Stimulated activated CD4-positive, alpha-beta T cell treated with anti-CD3 and anti-CD28 coated beads, Interleukin-1b, Interleukin-23, amount 100 ng/mL, for 4 hours (primary cell): ENCODE measurements at regions not wholly inside any gene's neighbourhood (a gene's known extent, or its start where the extent isn't known, plus 50 kb on each side); places are given as distances from the start of the nearest gene placed in this dataset.

Source experiments
- DNase-seq, 2 donors: peaks; one replicate each; pipeline ENCODE4 v3.0.0-alpha.2; 2020; ENCODE audit warnings: low read depth in 2 of 2

GRCh38 chr4:152235718-152236117, 300.2 kb downstream of the FBXW7 start:
- DNase-seq, result no peak

GRCh38 chr4:152234571-152234970, 301.3 kb downstream of the FBXW7 start:
- DNase-seq, result no peak

GRCh38 chr4:152232271-152232670, 303.6 kb downstream of the FBXW7 start:
- DNase-seq, result no peak

- no peak for DNase-seq
Measured at GRCh38 chr4:152229782-152230289, 306.1 kb downstream of the FBXW7 start.

GRCh38 chr4:152225680-152226079, 310.2 kb downstream of the FBXW7 start:
- no peak for DNase-seq

- no peak for DNase-seq
Measured at GRCh38 chr4:152224721-152225420, 311.0 kb downstream of the FBXW7 start.

GRCh38 chr4:152224223-152224622, 311.7 kb downstream of the FBXW7 start:
- DNase-seq, result no peak

GRCh38 chr4:152223600-152223999, 312.3 kb downstream of the FBXW7 start:
- no peak for DNase-seq

- DNase-seq, result no peak
Measured at GRCh38 chr4:152221816-152222516, 313.9 kb downstream of the FBXW7 start.

GRCh38 chr4:152220201-152220666, 315.7 kb downstream of the FBXW7 start:
- no peak for DNase-seq

- DNase-seq, result no peak
Measured at GRCh38 chr4:152218576-152218975, 317.3 kb downstream of the FBXW7 start.

GRCh38 chr4:152217896-152218295, 318.0 kb downstream of the FBXW7 start:
- DNase-seq, result no peak

GRCh38 chr4:152211936-152212653, 323.8 kb downstream of the FBXW7 start:
- DNase-seq, result no peak

GRCh38 chr4:152209772-152210493, 326.0 kb downstream of the FBXW7 start:
- DNase-seq, result no peak

- no peak for DNase-seq
Measured at GRCh38 chr4:152207378-152207720, 328.5 kb downstream of the FBXW7 start.

GRCh38 chr4:152206646-152207377, 329.1 kb downstream of the FBXW7 start:
- DNase-seq, result no peak

GRCh38 chr4:152206185-152206584, 329.7 kb downstream of the FBXW7 start:
- no peak for DNase-seq

GRCh38 chr4:152202415-152202814, 333.5 kb downstream of the FBXW7 start:
- no peak for DNase-seq

GRCh38 chr4:152200511-152201333, 335.2 kb downstream of the FBXW7 start:
- no peak for DNase-seq

- DNase-seq, result no peak
Measured at GRCh38 chr4:152197211-152197610, 338.7 kb downstream of the FBXW7 start.
